ENCODE measurements at regions not wholly inside any gene's neighbourhood (a gene's known extent, or its start where the extent isn't known, plus 50 kb on each side); places are given as distances from the start of the nearest gene placed in this dataset.

- H3K27ac ChIP-seq (ENCODE audit: low read depth, low read length): no peak overlapping the region
- no peak overlapping the region for H3K9ac ChIP-seq (ENCODE audit: low read depth in 1 of 2, low read length in 2 of 2)
- no peak overlapping the region for H3K4me3 ChIP-seq (ENCODE audit: low read depth in 1 of 2, low read length in 2 of 2)
- peaks cover 0 to 3% of the 10 kb centered on the region in 2 donors for H3K4me1 ChIP-seq (ENCODE audit: control insufficient read depth in 1 of 2, insufficient read depth in 2 of 2, low read length in 2 of 2)
- no peaks in the 10 kb centered on the region for H3K36me3 ChIP-seq (ENCODE audit: control insufficient read depth in 1 of 2, insufficient read depth in 2 of 2, low read length in 2 of 2)
- no peaks in the 10 kb centered on the region for H3K9me3 ChIP-seq (ENCODE audit: control insufficient read depth in 1 of 2, low read length in 2 of 2)
- H3K27me3 ChIP-seq (ENCODE audit: control insufficient read depth in 1 of 2, insufficient read depth in 2 of 2, low read length in 2 of 2): peaks cover 7 to 8% of the 10 kb centered on the region in 2 donors
These were observed 52.0 kb downstream of the OLIG1 start for GRCh38 chr21:33121715-33122475.

GRCh38 chr21:33122507-33122906, 52.6 kb downstream of the OLIG1 start:
- Histone ChIP-seq H3K27me3 (ENCODE audit: control insufficient read depth in 1 of 2, insufficient read depth in 2 of 2, low read length in 2 of 2) (peaks cover 11 to 13% of the 10 kb centered on the region in 2 donors), H3K4me1 (ENCODE audit: control insufficient read depth in 1 of 2, insufficient read depth in 2 of 2, low read length in 2 of 2) (peaks cover 0 to 7% of the 10 kb centered on the region in 2 donors), H3K27ac (ENCODE audit: low read depth, low read length) (no peak overlapping the region), H3K4me3 (ENCODE audit: low read depth in 1 of 2, low read length in 2 of 2) (no peak overlapping the region), H3K36me3 (ENCODE audit: control insufficient read depth in 1 of 2, insufficient read depth in 2 of 2, low read length in 2 of 2) (no peaks in the 10 kb centered on the region), H3K9me3 (ENCODE audit: control insufficient read depth in 1 of 2, low read length in 2 of 2) (no peaks in the 10 kb centered on the region), H3K9ac (ENCODE audit: low read depth in 1 of 2, low read length in 2 of 2) (no peak overlapping the region)

- H3K9me3 ChIP-seq (ENCODE audit: control insufficient read depth in 1 of 2, low read length in 2 of 2): no peaks in the 10 kb centered on the region
- H3K9ac ChIP-seq (ENCODE audit: low read depth in 1 of 2, low read length in 2 of 2): no peak overlapping the region
- no peak overlapping the region for H3K4me3 ChIP-seq (ENCODE audit: low read depth in 1 of 2, low read length in 2 of 2)
- no peaks in the 10 kb centered on the region for H3K36me3 ChIP-seq (ENCODE audit: control insufficient read depth in 1 of 2, insufficient read depth in 2 of 2, low read length in 2 of 2)
- peaks cover 0 to 7% of the 10 kb centered on the region in 2 donors for H3K4me1 ChIP-seq (ENCODE audit: control insufficient read depth in 1 of 2, insufficient read depth in 2 of 2, low read length in 2 of 2)
- H3K27me3 ChIP-seq (ENCODE audit: control insufficient read depth in 1 of 2, insufficient read depth in 2 of 2, low read length in 2 of 2): peaks cover 18 to 19% of the 10 kb centered on the region in 2 donors
- H3K27ac ChIP-seq (ENCODE audit: low read depth, low read length): no peak overlapping the region
These were observed 53.6 kb downstream of the OLIG1 start for GRCh38 chr21:33123374-33124123.

- Histone ChIP-seq H3K9ac (ENCODE audit: low read depth in 1 of 2, low read length in 2 of 2) (no peak overlapping the region), H3K4me3 (ENCODE audit: low read depth in 1 of 2, low read length in 2 of 2) (no peak overlapping the region), H3K9me3 (ENCODE audit: control insufficient read depth in 1 of 2, low read length in 2 of 2) (no peaks in the 10 kb centered on the region), H3K4me1 (ENCODE audit: control insufficient read depth in 1 of 2, insufficient read depth in 2 of 2, low read length in 2 of 2) (peaks cover 0 to 7% of the 10 kb centered on the region in 2 donors), H3K27ac (ENCODE audit: low read depth, low read length) (no peak overlapping the region), H3K27me3 (ENCODE audit: control insufficient read depth in 1 of 2, insufficient read depth in 2 of 2, low read length in 2 of 2) (peaks cover 20 to 22% of the 10 kb centered on the region in 2 donors), H3K36me3 (ENCODE audit: control insufficient read depth in 1 of 2, insufficient read depth in 2 of 2, low read length in 2 of 2) (no peaks in the 10 kb centered on the region)
These were observed 54.9 kb downstream of the OLIG1 start for GRCh38 chr21:33124889-33125288.

- no peak overlapping the region for H3K9ac ChIP-seq (ENCODE audit: low read depth in 1 of 2, low read length in 2 of 2)
- peaks cover 19 to 20% of the 10 kb centered on the region in 2 donors for H3K27me3 ChIP-seq (ENCODE audit: control insufficient read depth in 1 of 2, insufficient read depth in 2 of 2, low read length in 2 of 2)
- no peaks in the 10 kb centered on the region for H3K36me3 ChIP-seq (ENCODE audit: control insufficient read depth in 1 of 2, insufficient read depth in 2 of 2, low read length in 2 of 2)
These were observed 55.9 kb downstream of the OLIG1 start for GRCh38 chr21:33125680-33126375.

GRCh38 chr21:33126569-33126968, 56.6 kb downstream of the OLIG1 start:
- Histone ChIP-seq H3K4me3 (ENCODE audit: low read depth in 1 of 2, low read length in 2 of 2) (no peak overlapping the region), H3K4me1 (ENCODE audit: control insufficient read depth in 1 of 2, insufficient read depth in 2 of 2, low read length in 2 of 2) (peaks cover 0 to 7% of the 10 kb centered on the region in 2 donors), H3K27ac (ENCODE audit: low read depth, low read length) (no peak overlapping the region), H3K36me3 (ENCODE audit: control insufficient read depth in 1 of 2, insufficient read depth in 2 of 2, low read length in 2 of 2) (no peaks in the 10 kb centered on the region), H3K9ac (ENCODE audit: low read depth in 1 of 2, low read length in 2 of 2) (no peak overlapping the region), H3K9me3 (ENCODE audit: control insufficient read depth in 1 of 2, low read length in 2 of 2) (no peaks in the 10 kb centered on the region), H3K27me3 (ENCODE audit: control insufficient read depth in 1 of 2, insufficient read depth in 2 of 2, low read length in 2 of 2) (peaks cover 23 to 25% of the 10 kb centered on the region in 2 donors)

More at GRCh38 chr21:33125680-33126375, 55.9 kb downstream of the OLIG1 start:
- Histone ChIP-seq H3K4me1 (ENCODE audit: control insufficient read depth in 1 of 2, insufficient read depth in 2 of 2, low read length in 2 of 2) (peaks cover 0 to 7% of the 10 kb centered on the region in 2 donors), H3K4me3 (ENCODE audit: low read depth in 1 of 2, low read length in 2 of 2) (no peak overlapping the region), H3K9me3 (ENCODE audit: control insufficient read depth in 1 of 2, low read length in 2 of 2) (no peaks in the 10 kb centered on the region), H3K27ac (ENCODE audit: low read depth, low read length) (no peak overlapping the region)

- no peaks in the 10 kb centered on the region for H3K36me3 ChIP-seq (ENCODE audit: control insufficient read depth in 1 of 2, insufficient read depth in 2 of 2, low read length in 2 of 2)
- H3K9ac ChIP-seq (ENCODE audit: low read depth in 1 of 2, low read length in 2 of 2): peak overlapping the region in 1 of 2 donors; percentile 32
- no peaks in the 10 kb centered on the region for H3K9me3 ChIP-seq (ENCODE audit: control insufficient read depth in 1 of 2, low read length in 2 of 2)
- H3K27ac ChIP-seq (ENCODE audit: low read depth, low read length): no peak overlapping the region
- peak overlapping the region; percentile 48 to 59 for H3K4me3 ChIP-seq (ENCODE audit: low read depth in 1 of 2, low read length in 2 of 2)
- H3K27me3 ChIP-seq (ENCODE audit: control insufficient read depth in 1 of 2, insufficient read depth in 2 of 2, low read length in 2 of 2): peaks cover 22 to 25% of the 10 kb centered on the region in 2 donors
- H3K4me1 ChIP-seq (ENCODE audit: control insufficient read depth in 1 of 2, insufficient read depth in 2 of 2, low read length in 2 of 2): peaks cover 0 to 7% of the 10 kb centered on the region in 2 donors
These were observed 57.4 kb downstream of the OLIG1 start for GRCh38 chr21:33127154-33127867.

GRCh38 chr21:33127868-33128242, 57.9 kb downstream of the OLIG1 start:
- Histone ChIP-seq H3K27me3 (ENCODE audit: control insufficient read depth in 1 of 2, insufficient read depth in 2 of 2, low read length in 2 of 2) (peaks cover 22 to 25% of the 10 kb centered on the region in 2 donors), H3K4me1 (ENCODE audit: control insufficient read depth in 1 of 2, insufficient read depth in 2 of 2, low read length in 2 of 2) (peaks cover 0 to 7% of the 10 kb centered on the region in 2 donors), H3K27ac (ENCODE audit: low read depth, low read length) (no peak overlapping the region), H3K9me3 (ENCODE audit: control insufficient read depth in 1 of 2, low read length in 2 of 2) (no peaks in the 10 kb centered on the region), H3K4me3 (ENCODE audit: low read depth in 1 of 2, low read length in 2 of 2) (no peak overlapping the region), H3K9ac (ENCODE audit: low read depth in 1 of 2, low read length in 2 of 2) (peak overlapping the region in 1 of 2 donors; percentile 32), H3K36me3 (ENCODE audit: control insufficient read depth in 1 of 2, insufficient read depth in 2 of 2, low read length in 2 of 2) (no peaks in the 10 kb centered on the region)

- Histone ChIP-seq H3K4me3 (ENCODE audit: low read depth in 1 of 2, low read length in 2 of 2) (no peak overlapping the region), H3K9ac (ENCODE audit: low read depth in 1 of 2, low read length in 2 of 2) (no peak overlapping the region), H3K9me3 (ENCODE audit: control insufficient read depth in 1 of 2, low read length in 2 of 2) (no peaks in the 10 kb centered on the region), H3K27ac (ENCODE audit: low read depth, low read length) (no peak overlapping the region), H3K4me1 (ENCODE audit: control insufficient read depth in 1 of 2, insufficient read depth in 2 of 2, low read length in 2 of 2) (peaks cover 0 to 5% of the 10 kb centered on the region in 2 donors), H3K27me3 (ENCODE audit: control insufficient read depth in 1 of 2, insufficient read depth in 2 of 2, low read length in 2 of 2) (peaks cover 22 to 25% of the 10 kb centered on the region in 2 donors), H3K36me3 (ENCODE audit: control insufficient read depth in 1 of 2, insufficient read depth in 2 of 2, low read length in 2 of 2) (no peaks in the 10 kb centered on the region)
These were observed 58.6 kb downstream of the OLIG1 start for GRCh38 chr21:33128538-33128937.

Measured in duodenal mucosa (tissue), 2 donors.